ENCODE measurements at regions not wholly inside any gene's neighbourhood (a gene's known extent, or its start where the extent isn't known, plus 50 kb on each side); places are given as distances from the start of the nearest gene placed in this dataset.
"Not testable (repeated sequence)": the region's sequence is repeated elsewhere in the genome, so short reads cannot be mapped to it uniquely, and the experiment has no call there.

GRCh38 chr13:22814433-22814832 is 366.3 kb upstream of the SGCG start (continued):
- TF ChIP-seq ZNF830 (CRISPR knock-in tag; IDR thresholded peaks at IDR 0.05) (0 out of 2 replicates have a peak, but pooled peaks have one; percentile 29), MEF2D (tag; conservative IDR thresholded peaks at IDR 0.05; ENCODE audit: low read depth) (peak; percentile 65), SMAD4 (CRISPR knock-in tag; conservative IDR thresholded peaks at IDR 0.05) (peak; percentile 89), ZNF592 (IDR thresholded peaks at IDR 0.05) (peak; percentile 98), HDAC8 (tag; IDR thresholded peaks at IDR 0.05) (0 out of 2 replicates have a peak, but pooled peaks have one; percentile 70), KLF6 (CRISPR knock-in tag; IDR thresholded peaks at IDR 0.05; ENCODE audit: borderline replicate concordance) (0 out of 2 replicates have a peak, but pooled peaks have one; percentile 78), MAX (CRISPR knock-in tag; IDR thresholded peaks at IDR 0.05) (peak; percentile 34; the same call in 1 of the 2 replicates), ZNF668 (CRISPR knock-in tag; IDR thresholded peaks at IDR 0.05) (peak; percentile 78; the same call in 1 of the 2 replicates), MECOM (CRISPR knock-in tag; IDR thresholded peaks at IDR 0.05) (peak; percentile 85), NR4A1 (tag; IDR thresholded peaks at IDR 0.05) (peak; percentile 94), E2F6 (IDR thresholded peaks at IDR 0.05; ENCODE audit: borderline replicate concordance in 1 of 2, extremely low read depth in 1 of 2, insufficient read depth in 1 of 2, insufficient read length in 1 of 2, low read depth in 1 of 2, low read length in 1 of 2, poor library complexity in 1 of 2, severe bottlenecking in 1 of 2) (peak in 1 of 2 experiments; percentile 19), ZNF175 (CRISPR knock-in tag; IDR thresholded peaks at IDR 0.05; ENCODE audit: low read depth) (peak; percentile 64; the same call in 1 of the 2 replicates)
- TF ChIP-seq NR4A1 (CRISPR knock-in tag; IDR thresholded peaks at IDR 0.05) = not testable (repeated sequence)
